Hepatocyte (in vitro differentiated cells): ENCODE measurements at regions not wholly inside any gene's neighbourhood (a gene's known extent, or its start where the extent isn't known, plus 50 kb on each side); places are given as distances from the start of the nearest gene placed in this dataset.
"Not testable (repeated sequence)": the region's sequence is repeated elsewhere in the genome, so short reads cannot be mapped to it uniquely, and the experiment has no call there.

ENCODE experiments used
- DNase-seq: peaks from one replicate; pipeline ENCODE4 v3.0.0-alpha.2; 2016; ENCODE audit warnings: low spot score
- H2AFZ ChIP-seq: fragments of 200-600 bp; sonication (generic); 2 replicates; pipeline ENCODE4 v1.6.0; 2016; ENCODE audit warnings: antibody characterized with exemption, mild to moderate bottlenecking
- H3K27ac ChIP-seq: fragments of 200-600 bp; sonication (generic); 2 replicates; pipeline ENCODE4 v1.5.1; 2016; ENCODE audit warnings: mild to moderate bottlenecking
- H3K27me3 ChIP-seq: fragments of 200-600 bp; sonication (generic); 2 replicates; pipeline ENCODE4 v1.6.1; 2016
- H3K36me3 ChIP-seq: fragments of 200-600 bp; sonication (generic); replicated peaks from 2 replicates; pipeline ENCODE4 v1.5.1; 2016; ENCODE audit warnings: low read depth; ENCODE audit not compliant: insufficient read depth
- H3K4me1 ChIP-seq: fragments of 200-600 bp; sonication (generic); 2 replicates; pipeline ENCODE4 v1.5.1; 2016; ENCODE audit warnings: mild to moderate bottlenecking, moderate library complexity; ENCODE audit not compliant: insufficient read depth
- H3K4me2 ChIP-seq: fragments of 200-600 bp; sonication (generic); 2 replicates; pipeline ENCODE4 v1.6.0; 2016
- H3K4me3 ChIP-seq: fragments of 200-600 bp; sonication (generic); 2 replicates; pipeline ENCODE4 v1.5.1; 2016; ENCODE audit warnings: mild to moderate bottlenecking
- H3K79me2 ChIP-seq: fragments of 200-600 bp; sonication (generic); 2 replicates; pipeline ENCODE4 v1.6.0; 2017; ENCODE audit warnings: mild to moderate bottlenecking
- H3K9me2 ChIP-seq: fragments of 200-600 bp; sonication (generic); replicated peaks from 2 replicates; pipeline ENCODE4 v1.6.0; 2017; ENCODE audit warnings: mild to moderate bottlenecking; ENCODE audit not compliant: insufficient read depth
- H3K9me3 ChIP-seq: fragments of 200-600 bp; sonication (generic); 2 replicates; pipeline ENCODE4 v1.5.1; 2016; ENCODE audit warnings: low read depth, mild to moderate bottlenecking
- H4K20me1 ChIP-seq: fragments of 200-600 bp; sonication (generic); 2 replicates; pipeline ENCODE4 v1.6.0; 2016; ENCODE audit warnings: mild to moderate bottlenecking; ENCODE audit not compliant: insufficient read depth, poor library complexity, severe bottlenecking
- EZH2 ChIP-seq: fragments of 200-600 bp; sonication (generic); IDR thresholded peaks from 2 replicates; pipeline ENCODE4 v1.6.1; 2016; ENCODE audit warnings: antibody characterized with exemption, mild to moderate bottlenecking, borderline replicate concordance
- EZH2phosphoT487 ChIP-seq: fragments of 200-600 bp; sonication (generic); IDR thresholded peaks from one replicate; pipeline ENCODE4 v1.6.1; 2018; ENCODE audit warnings: antibody characterized with exemption, mild to moderate bottlenecking, low read depth, moderate library complexity; ENCODE audit not compliant: unreplicated experiment, severe bottlenecking
- WGBS: methylation state at CpG from one replicate; pipeline ENCODE4 v1.1.6; 2016; ENCODE audit warnings: low lambda C conversion rate; ENCODE audit errors: missing lambda C conversion rate; 5-methylcytosine and 5-hydroxymethylcytosine counted together
- TF ChIP-seq, protein P1 (sequence below): fragments of 200-600 bp; sonication (generic); IDR thresholded peaks from 2 replicates; pipeline ENCODE4 v1.5.1; 2016; ENCODE audit warnings: antibody characterized with exemption, mild to moderate bottlenecking; ENCODE audit not compliant: poor library complexity

- no peaks in the 10 kb centered on the region for H4K20me1 ChIP-seq
- H3K79me2 ChIP-seq = no peaks in the 10 kb centered on the region
- H3K36me3 ChIP-seq = no peaks in the 10 kb centered on the region
- no peak for DNase-seq
- H3K4me1 ChIP-seq = no peaks in the 10 kb centered on the region
- whole genome bisulfite sequencing = 76% methylated on average over 2 of the region's 2 CpGs
- H3K27me3 ChIP-seq = no peaks in the 10 kb centered on the region
- no peaks in the 10 kb centered on the region for H3K9me2 ChIP-seq
- H2AFZ ChIP-seq = no peak overlapping the region
- H3K27ac ChIP-seq = no peak overlapping the region
- no peak overlapping the region for H3K4me2 ChIP-seq
- no peak overlapping the region for H3K4me3 ChIP-seq
- H3K9me3 ChIP-seq = peaks cover 3% of the 10 kb centered on the region
- no peak for TF ChIP-seq EZH2
- no peak for TF ChIP-seq EZH2phosphoT487
- TF ChIP-seq, protein P1, sequence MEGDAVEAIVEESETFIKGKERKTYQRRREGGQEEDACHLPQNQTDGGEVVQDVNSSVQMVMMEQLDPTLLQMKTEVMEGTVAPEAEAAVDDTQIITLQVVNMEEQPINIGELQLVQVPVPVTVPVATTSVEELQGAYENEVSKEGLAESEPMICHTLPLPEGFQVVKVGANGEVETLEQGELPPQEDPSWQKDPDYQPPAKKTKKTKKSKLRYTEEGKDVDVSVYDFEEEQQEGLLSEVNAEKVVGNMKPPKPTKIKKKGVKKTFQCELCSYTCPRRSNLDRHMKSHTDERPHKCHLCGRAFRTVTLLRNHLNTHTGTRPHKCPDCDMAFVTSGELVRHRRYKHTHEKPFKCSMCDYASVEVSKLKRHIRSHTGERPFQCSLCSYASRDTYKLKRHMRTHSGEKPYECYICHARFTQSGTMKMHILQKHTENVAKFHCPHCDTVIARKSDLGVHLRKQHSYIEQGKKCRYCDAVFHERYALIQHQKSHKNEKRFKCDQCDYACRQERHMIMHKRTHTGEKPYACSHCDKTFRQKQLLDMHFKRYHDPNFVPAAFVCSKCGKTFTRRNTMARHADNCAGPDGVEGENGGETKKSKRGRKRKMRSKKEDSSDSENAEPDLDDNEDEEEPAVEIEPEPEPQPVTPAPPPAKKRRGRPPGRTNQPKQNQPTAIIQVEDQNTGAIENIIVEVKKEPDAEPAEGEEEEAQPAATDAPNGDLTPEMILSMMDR = no peak
Measured at GRCh38 chr15:95698951-95699350, 631.5 kb upstream of the NR2F2 start.

DNA sequence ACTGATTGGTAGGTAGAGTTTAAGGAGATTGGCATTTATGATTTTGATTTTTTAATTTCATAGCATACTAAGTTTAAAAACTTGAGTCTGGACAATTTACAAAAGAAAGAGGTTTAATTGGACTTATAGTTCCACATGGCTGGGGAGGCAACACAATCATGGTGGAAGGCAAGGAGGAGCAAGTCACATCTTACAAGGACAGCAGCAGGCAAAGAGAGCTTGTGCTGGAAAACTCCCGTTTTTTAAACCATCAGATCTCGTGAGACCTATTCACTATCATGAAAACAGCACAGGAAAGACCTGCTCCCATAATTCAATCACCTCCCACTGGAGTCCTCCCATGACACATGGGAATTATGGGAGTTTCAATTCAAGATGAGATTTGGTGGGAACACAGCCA lies 630.9 kb upstream of the NR2F2 start:
- no peak overlapping the region for H3K27ac ChIP-seq
- H3K9me3 ChIP-seq = no peaks in the 10 kb centered on the region
- no peaks in the 10 kb centered on the region for H4K20me1 ChIP-seq
- no peaks in the 10 kb centered on the region for H3K4me1 ChIP-seq
- TF ChIP-seq, protein P1 = no peak
- no peak for TF ChIP-seq EZH2
- no peak for TF ChIP-seq EZH2phosphoT487
- no peak for DNase-seq
- no peaks in the 10 kb centered on the region for H3K27me3 ChIP-seq
- 83% methylated on average over 2 of the region's 2 CpGs for WGBS
- H2AFZ ChIP-seq = no peak overlapping the region
- no peaks in the 10 kb centered on the region for H3K79me2 ChIP-seq
- no peak overlapping the region for H3K4me2 ChIP-seq
- H3K9me2 ChIP-seq = no peaks in the 10 kb centered on the region
- H3K36me3 ChIP-seq = no peaks in the 10 kb centered on the region
- H3K4me3 ChIP-seq = no peak overlapping the region

DNA sequence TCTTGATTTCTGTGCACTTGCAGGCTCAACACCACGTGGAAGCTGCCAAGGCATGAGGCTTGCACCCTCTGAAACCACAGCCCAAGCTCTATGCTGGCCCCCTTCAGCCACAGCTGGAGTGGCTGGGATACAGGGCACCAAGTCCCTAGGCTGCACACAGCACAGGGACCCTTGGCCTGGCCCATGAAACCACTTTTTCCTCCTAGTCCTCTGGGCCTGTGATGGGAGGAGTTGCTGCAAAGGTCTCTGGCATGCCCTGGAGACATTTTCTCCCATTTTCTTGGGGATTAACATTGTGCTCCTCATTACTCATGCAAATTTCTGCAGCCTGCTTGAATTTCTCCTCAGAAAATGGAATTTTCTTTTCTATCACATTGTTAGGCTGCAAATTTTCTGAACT lies 629.8 kb upstream of the NR2F2 start:
- not testable (repeated sequence) for H3K4me1 ChIP-seq, H3K9me2 ChIP-seq, H3K27me3 ChIP-seq, H3K79me2 ChIP-seq, H2AFZ ChIP-seq, H3K27ac ChIP-seq, DNase-seq, H3K4me2 ChIP-seq, H4K20me1 ChIP-seq, H3K36me3 ChIP-seq, H3K4me3 ChIP-seq, H3K9me3 ChIP-seq
- 71% methylated on average over 1 of the region's 1 CpG for WGBS

DNA sequence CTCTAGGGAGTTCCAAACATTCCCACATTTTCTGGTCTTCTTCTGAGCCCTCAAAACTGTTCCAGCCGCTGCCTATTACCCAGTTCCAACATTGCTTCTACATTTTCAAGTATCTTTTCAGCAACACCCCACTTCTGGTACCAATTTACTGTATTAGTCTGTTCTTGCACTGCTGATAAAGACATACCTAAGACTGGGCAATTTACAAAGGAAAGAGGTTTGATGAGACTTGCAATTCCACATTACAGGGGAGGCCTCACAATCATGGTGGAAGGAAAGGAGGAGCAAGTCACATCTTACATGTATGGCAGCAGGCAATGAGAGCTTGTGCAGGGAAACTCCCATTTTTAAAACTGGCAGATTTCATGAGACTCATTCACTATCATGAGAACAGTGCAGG lies 629.1 kb upstream of the NR2F2 start:
- Histone ChIP-seq H3K79me2 (no peaks in the 10 kb centered on the region), H3K36me3 (no peaks in the 10 kb centered on the region), H2AFZ (no peak overlapping the region), H3K27me3 (no peaks in the 10 kb centered on the region), H3K9me2 (no peaks in the 10 kb centered on the region), H3K4me3 (no peak overlapping the region), H3K9me3 (no peaks in the 10 kb centered on the region), H4K20me1 (no peaks in the 10 kb centered on the region), H3K4me2 (no peak overlapping the region), H3K4me1 (no peaks in the 10 kb centered on the region), H3K27ac (no peak overlapping the region)
- WGBS = 60% methylated on average over 1 of the region's 1 CpG
- TF ChIP-seq EZH2 (no peak), EZH2phosphoT487 (no peak)
- TF ChIP-seq, protein P1 = no peak
- DNase-seq = no peak
